ENCODE measurements at regions not wholly inside any gene's neighbourhood (a gene's known extent, or its start where the extent isn't known, plus 50 kb on each side); places are given as distances from the start of the nearest gene placed in this dataset.

DNA sequence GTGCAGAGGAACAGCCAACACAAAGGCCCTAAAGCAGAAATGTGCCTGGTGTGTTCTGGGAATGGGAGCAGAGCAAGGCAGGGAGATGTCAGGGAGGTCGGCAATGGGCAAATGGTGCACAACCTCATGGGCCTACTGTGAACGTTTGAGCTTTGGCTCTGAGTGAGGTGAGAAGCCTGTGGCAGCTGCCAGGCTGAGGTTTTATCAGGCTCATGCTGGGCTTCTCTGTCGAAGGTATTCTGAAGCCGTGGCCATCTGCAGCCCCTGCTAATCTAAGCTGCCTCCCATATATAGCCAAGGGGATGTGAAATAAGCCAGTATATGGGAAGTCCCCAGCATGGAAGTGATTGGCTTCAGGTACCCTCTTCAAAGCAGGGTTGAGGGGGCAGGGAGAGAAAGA is 193.3 kb downstream of the SLC4A3 start:
- TF ChIP-seq, protein P1, sequence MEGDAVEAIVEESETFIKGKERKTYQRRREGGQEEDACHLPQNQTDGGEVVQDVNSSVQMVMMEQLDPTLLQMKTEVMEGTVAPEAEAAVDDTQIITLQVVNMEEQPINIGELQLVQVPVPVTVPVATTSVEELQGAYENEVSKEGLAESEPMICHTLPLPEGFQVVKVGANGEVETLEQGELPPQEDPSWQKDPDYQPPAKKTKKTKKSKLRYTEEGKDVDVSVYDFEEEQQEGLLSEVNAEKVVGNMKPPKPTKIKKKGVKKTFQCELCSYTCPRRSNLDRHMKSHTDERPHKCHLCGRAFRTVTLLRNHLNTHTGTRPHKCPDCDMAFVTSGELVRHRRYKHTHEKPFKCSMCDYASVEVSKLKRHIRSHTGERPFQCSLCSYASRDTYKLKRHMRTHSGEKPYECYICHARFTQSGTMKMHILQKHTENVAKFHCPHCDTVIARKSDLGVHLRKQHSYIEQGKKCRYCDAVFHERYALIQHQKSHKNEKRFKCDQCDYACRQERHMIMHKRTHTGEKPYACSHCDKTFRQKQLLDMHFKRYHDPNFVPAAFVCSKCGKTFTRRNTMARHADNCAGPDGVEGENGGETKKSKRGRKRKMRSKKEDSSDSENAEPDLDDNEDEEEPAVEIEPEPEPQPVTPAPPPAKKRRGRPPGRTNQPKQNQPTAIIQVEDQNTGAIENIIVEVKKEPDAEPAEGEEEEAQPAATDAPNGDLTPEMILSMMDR (IDR thresholded peaks at IDR 0.05; ENCODE audit: insufficient read depth, low read depth, low read length): no peak
- TF ChIP-seq EZH2 (IDR thresholded peaks at IDR 0.05; ENCODE audit: insufficient read depth, low read length): no peak
